ENCODE measurements at regions not wholly inside any gene's neighbourhood (a gene's known extent, or its start where the extent isn't known, plus 50 kb on each side); places are given as distances from the start of the nearest gene placed in this dataset.

GRCh38 chr15:91649016-91649415 lies 204.5 kb upstream of the SLCO3A1 start:
- Histone ChIP-seq H3K27me3 (ENCODE audit: insufficient read depth, low read depth, low read length) (no peaks in the 10 kb centered on the region), H3K4me3 (ENCODE audit: low read length) (no peak overlapping the region)

DNA sequence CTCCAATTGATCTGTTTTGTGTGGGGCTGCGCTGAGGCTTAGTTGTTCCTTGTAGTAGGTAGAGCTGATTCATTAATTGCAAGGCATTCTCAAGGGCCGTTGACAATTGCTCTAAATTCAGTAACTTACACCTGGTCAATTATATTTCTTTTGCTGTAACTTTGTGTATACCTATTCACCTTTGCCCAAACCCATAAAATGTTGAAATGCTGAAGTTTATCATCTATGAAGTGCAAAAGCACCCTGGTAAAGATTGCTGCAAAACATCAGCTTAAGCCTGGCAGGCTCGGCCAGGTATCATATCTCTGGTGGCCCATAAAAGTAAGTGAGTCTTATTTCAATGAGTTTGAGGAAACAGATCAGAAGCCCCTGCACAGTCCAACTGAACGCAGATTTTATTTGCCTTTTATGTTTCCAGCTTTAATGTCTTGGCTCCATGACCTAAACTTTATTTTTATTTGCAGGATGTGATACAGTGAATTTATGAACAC lies 203.6 kb upstream of the SLCO3A1 start:
- no peak overlapping the region for H3K4me2 ChIP-seq (ENCODE audit: low read length)
- H3K27ac ChIP-seq (ENCODE audit: low read length) = no peak overlapping the region
- no peaks in the 10 kb centered on the region for H3K79me2 ChIP-seq (replicated peaks; ENCODE audit: insufficient read depth, low read length)
- no peaks in the 10 kb centered on the region for H3K27me3 ChIP-seq (ENCODE audit: insufficient read depth, low read depth, low read length)
- no peaks in the 10 kb centered on the region for H4K20me1 ChIP-seq (ENCODE audit: insufficient read depth)
- no peaks in the 10 kb centered on the region for H3K9me2 ChIP-seq (ENCODE audit: insufficient read depth, low read length)
- H3F3A ChIP-seq (ENCODE audit: insufficient read depth, low read length, poor library complexity, severe bottlenecking) = peaks cover 9% of the 10 kb centered on the region
- no peaks in the 10 kb centered on the region for H3K9me3 ChIP-seq (ENCODE audit: low read length)
- H3K4me3 ChIP-seq (ENCODE audit: low read length) = no peak overlapping the region
- H3K9ac ChIP-seq (ENCODE audit: low read length) = no peak overlapping the region
- no peak for TF ChIP-seq POLR2AphosphoS5 (IDR thresholded peaks at IDR 0.05)
- TF ChIP-seq, protein P1, sequence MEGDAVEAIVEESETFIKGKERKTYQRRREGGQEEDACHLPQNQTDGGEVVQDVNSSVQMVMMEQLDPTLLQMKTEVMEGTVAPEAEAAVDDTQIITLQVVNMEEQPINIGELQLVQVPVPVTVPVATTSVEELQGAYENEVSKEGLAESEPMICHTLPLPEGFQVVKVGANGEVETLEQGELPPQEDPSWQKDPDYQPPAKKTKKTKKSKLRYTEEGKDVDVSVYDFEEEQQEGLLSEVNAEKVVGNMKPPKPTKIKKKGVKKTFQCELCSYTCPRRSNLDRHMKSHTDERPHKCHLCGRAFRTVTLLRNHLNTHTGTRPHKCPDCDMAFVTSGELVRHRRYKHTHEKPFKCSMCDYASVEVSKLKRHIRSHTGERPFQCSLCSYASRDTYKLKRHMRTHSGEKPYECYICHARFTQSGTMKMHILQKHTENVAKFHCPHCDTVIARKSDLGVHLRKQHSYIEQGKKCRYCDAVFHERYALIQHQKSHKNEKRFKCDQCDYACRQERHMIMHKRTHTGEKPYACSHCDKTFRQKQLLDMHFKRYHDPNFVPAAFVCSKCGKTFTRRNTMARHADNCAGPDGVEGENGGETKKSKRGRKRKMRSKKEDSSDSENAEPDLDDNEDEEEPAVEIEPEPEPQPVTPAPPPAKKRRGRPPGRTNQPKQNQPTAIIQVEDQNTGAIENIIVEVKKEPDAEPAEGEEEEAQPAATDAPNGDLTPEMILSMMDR (IDR thresholded peaks at IDR 0.05; ENCODE audit: poor library complexity, severe bottlenecking) = no peak
- no peaks in the 10 kb centered on the region for H3K36me3 ChIP-seq (ENCODE audit: insufficient read depth, low read length)
- no peak overlapping the region for H2AFZ ChIP-seq (ENCODE audit: low read depth, low read length)

More at GRCh38 chr15:91649016-91649415, 204.5 kb upstream of the SLCO3A1 start:
- no peak for TF ChIP-seq EZH2 (IDR thresholded peaks at IDR 0.05; ENCODE audit: borderline replicate concordance, insufficient read depth, low read length, poor library complexity, severe bottlenecking)
- TF ChIP-seq, protein P2, sequence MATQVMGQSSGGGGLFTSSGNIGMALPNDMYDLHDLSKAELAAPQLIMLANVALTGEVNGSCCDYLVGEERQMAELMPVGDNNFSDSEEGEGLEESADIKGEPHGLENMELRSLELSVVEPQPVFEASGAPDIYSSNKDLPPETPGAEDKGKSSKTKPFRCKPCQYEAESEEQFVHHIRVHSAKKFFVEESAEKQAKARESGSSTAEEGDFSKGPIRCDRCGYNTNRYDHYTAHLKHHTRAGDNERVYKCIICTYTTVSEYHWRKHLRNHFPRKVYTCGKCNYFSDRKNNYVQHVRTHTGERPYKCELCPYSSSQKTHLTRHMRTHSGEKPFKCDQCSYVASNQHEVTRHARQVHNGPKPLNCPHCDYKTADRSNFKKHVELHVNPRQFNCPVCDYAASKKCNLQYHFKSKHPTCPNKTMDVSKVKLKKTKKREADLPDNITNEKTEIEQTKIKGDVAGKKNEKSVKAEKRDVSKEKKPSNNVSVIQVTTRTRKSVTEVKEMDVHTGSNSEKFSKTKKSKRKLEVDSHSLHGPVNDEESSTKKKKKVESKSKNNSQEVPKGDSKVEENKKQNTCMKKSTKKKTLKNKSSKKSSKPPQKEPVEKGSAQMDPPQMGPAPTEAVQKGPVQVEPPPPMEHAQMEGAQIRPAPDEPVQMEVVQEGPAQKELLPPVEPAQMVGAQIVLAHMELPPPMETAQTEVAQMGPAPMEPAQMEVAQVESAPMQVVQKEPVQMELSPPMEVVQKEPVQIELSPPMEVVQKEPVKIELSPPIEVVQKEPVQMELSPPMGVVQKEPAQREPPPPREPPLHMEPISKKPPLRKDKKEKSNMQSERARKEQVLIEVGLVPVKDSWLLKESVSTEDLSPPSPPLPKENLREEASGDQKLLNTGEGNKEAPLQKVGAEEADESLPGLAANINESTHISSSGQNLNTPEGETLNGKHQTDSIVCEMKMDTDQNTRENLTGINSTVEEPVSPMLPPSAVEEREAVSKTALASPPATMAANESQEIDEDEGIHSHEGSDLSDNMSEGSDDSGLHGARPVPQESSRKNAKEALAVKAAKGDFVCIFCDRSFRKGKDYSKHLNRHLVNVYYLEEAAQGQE (IDR thresholded peaks at IDR 0.05; ENCODE audit: borderline replicate concordance) = no peak
- TF ChIP-seq MXI1 (conservative IDR thresholded peaks at IDR 0.05; ENCODE audit: poor library complexity, severe bottlenecking) = no peak
- TF ChIP-seq RAD21 (conservative IDR thresholded peaks at IDR 0.05) = no peak
- TF ChIP-seq, protein P1 (IDR thresholded peaks at IDR 0.05; ENCODE audit: poor library complexity, severe bottlenecking) = no peak
- no peak for TF ChIP-seq EP300 (conservative IDR thresholded peaks at IDR 0.05; ENCODE audit: poor library complexity, severe bottlenecking)
- TF ChIP-seq POLR2AphosphoS5 (IDR thresholded peaks at IDR 0.05) = no peak
- TF ChIP-seq TAF1 (IDR thresholded peaks at IDR 0.05; ENCODE audit: low read depth) = no peak
- no peak for TF ChIP-seq SMC3 (conservative IDR thresholded peaks at IDR 0.05; ENCODE audit: poor library complexity)
- Histone ChIP-seq H3K9ac (ENCODE audit: low read length) (no peak overlapping the region), H3F3A (ENCODE audit: insufficient read depth, low read length, poor library complexity, severe bottlenecking) (peaks cover 9% of the 10 kb centered on the region), H3K9me3 (ENCODE audit: low read length) (no peaks in the 10 kb centered on the region), H3K4me2 (ENCODE audit: low read length) (no peak overlapping the region), H3K27ac (ENCODE audit: low read length) (no peak overlapping the region), H3K36me3 (ENCODE audit: insufficient read depth, low read length) (no peaks in the 10 kb centered on the region), H3K9me2 (ENCODE audit: insufficient read depth, low read length) (no peaks in the 10 kb centered on the region), H4K20me1 (ENCODE audit: insufficient read depth) (no peaks in the 10 kb centered on the region), H2AFZ (ENCODE audit: low read depth, low read length) (no peak overlapping the region), H3K79me2 (replicated peaks; ENCODE audit: insufficient read depth, low read length) (no peaks in the 10 kb centered on the region)
